HL-60 (cell line): ENCODE measurements at regions not wholly inside any gene's neighbourhood (a gene's known extent, or its start where the extent isn't known, plus 50 kb on each side); places are given as distances from the start of the nearest gene placed in this dataset.
"Not testable (repeated sequence)": the region's sequence is repeated elsewhere in the genome, so short reads cannot be mapped to it uniquely, and the experiment has no call there.

ENCODE experiments used
- DNase-seq, 2 experiments: peaks; one replicate each; pipeline ENCODE4 v3.0.0-alpha.2; 2010 to 2020; ENCODE audit warnings: low read depth in 1 of 2, low spot score in 1 of 2
- H3K27ac ChIP-seq: fragments of 250-450 bp; sonication (Bioruptor Pico); replicated peaks from 2 replicates; pipeline ENCODE4 v1.5.1; 2020; ENCODE audit warnings: mild to moderate bottlenecking, moderate library complexity
- H3K27me3 ChIP-seq: fragments of 250-450 bp; sonication (Bioruptor Pico); 2 replicates; pipeline ENCODE4 v1.5.1; 2021; ENCODE audit warnings: mild to moderate bottlenecking, moderate library complexity; ENCODE audit not compliant: insufficient read depth, poor library complexity, severe bottlenecking
- H3K4me3 ChIP-seq: replicated peaks from 2 replicates; pipeline ENCODE4 v1.5.1; 2011; ENCODE audit warnings: mild to moderate bottlenecking, control low read depth, low read length; ENCODE audit not compliant: insufficient read depth
- CTCF ChIP-seq: IDR thresholded peaks from one replicate; pipeline ENCODE4 v1.5.1; 2011; ENCODE audit warnings: low read length, control low read depth, inconsistent platforms; ENCODE audit not compliant: insufficient read depth
- GABPA ChIP-seq: IDR thresholded peaks from 2 replicates; pipeline ENCODE4 v1.6.1; 2012; ENCODE audit warnings: low read depth
- POLR2AphosphoS5 ChIP-seq: IDR thresholded peaks from 2 replicates; pipeline ENCODE4 v1.6.1; 2012; ENCODE audit warnings: low read depth
- SPI1 ChIP-seq: IDR thresholded peaks from 2 replicates; pipeline ENCODE4 v1.6.1; 2012; ENCODE audit warnings: low read depth, mild to moderate bottlenecking, borderline replicate concordance
- TF ChIP-seq, protein P1 (sequence below): IDR thresholded peaks from 2 replicates; pipeline ENCODE4 v1.6.1; 2012; ENCODE audit warnings: low read depth; ENCODE audit not compliant: insufficient replicate concordance

DNA sequence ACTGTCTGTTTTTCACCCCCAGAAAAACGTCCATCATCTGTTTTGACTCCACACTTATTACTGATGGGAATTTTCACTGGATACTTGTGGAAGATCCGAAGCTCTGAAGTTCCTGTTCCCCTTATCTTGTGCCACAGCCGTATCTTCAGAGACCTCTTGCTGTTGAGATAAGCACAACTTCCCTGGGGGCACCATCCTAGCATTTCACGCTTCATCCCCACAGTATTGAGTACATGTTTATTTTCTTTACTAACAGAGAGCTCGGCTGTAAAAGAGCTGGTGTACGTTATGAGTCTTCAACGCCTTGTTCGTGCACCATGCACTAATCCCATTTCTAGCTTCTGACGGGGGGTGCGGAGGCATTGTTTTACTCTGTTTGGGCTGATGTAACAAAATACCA is 813.6 kb upstream of the EEF2KMT start:
- Histone ChIP-seq H3K27me3 (no peaks in the 10 kb centered on the region), H3K27ac (no peak overlapping the region), H3K4me3 (no peak overlapping the region)
- TF ChIP-seq SPI1: no peak
- no peak for TF ChIP-seq CTCF
- no peak for TF ChIP-seq GABPA
- TF ChIP-seq POLR2AphosphoS5: no peak
- TF ChIP-seq, protein P1, sequence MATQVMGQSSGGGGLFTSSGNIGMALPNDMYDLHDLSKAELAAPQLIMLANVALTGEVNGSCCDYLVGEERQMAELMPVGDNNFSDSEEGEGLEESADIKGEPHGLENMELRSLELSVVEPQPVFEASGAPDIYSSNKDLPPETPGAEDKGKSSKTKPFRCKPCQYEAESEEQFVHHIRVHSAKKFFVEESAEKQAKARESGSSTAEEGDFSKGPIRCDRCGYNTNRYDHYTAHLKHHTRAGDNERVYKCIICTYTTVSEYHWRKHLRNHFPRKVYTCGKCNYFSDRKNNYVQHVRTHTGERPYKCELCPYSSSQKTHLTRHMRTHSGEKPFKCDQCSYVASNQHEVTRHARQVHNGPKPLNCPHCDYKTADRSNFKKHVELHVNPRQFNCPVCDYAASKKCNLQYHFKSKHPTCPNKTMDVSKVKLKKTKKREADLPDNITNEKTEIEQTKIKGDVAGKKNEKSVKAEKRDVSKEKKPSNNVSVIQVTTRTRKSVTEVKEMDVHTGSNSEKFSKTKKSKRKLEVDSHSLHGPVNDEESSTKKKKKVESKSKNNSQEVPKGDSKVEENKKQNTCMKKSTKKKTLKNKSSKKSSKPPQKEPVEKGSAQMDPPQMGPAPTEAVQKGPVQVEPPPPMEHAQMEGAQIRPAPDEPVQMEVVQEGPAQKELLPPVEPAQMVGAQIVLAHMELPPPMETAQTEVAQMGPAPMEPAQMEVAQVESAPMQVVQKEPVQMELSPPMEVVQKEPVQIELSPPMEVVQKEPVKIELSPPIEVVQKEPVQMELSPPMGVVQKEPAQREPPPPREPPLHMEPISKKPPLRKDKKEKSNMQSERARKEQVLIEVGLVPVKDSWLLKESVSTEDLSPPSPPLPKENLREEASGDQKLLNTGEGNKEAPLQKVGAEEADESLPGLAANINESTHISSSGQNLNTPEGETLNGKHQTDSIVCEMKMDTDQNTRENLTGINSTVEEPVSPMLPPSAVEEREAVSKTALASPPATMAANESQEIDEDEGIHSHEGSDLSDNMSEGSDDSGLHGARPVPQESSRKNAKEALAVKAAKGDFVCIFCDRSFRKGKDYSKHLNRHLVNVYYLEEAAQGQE: no peak
- DNase-seq: no peak

DNA sequence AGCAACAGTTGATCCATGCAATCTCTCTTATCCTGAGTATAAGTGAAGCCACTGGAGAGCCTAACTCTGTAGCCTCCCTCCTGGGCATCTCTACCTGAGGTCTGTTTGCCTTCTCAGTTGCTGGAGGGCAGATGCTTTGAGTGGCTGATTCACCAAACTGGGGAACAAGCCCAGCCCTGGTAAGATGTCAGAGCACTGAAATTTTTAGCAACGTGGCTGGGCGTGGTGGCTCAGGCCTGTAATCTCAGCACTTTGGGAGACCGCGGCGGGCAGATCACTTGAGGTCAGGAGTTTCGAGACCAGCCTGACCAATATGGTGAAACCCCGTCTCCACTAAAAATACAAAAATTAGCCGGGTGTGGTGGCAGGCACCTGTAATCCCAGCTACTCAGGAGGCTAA is 812.0 kb upstream of the EEF2KMT start:
- not testable (repeated sequence) for H3K4me3 ChIP-seq, H3K27ac ChIP-seq, H3K27me3 ChIP-seq, DNase-seq

GRCh38 chr16:5907544-5907943 is 809.9 kb upstream of the EEF2KMT start:
- DNase-seq: no peak
- Histone ChIP-seq H3K27me3 (no peaks in the 10 kb centered on the region), H3K27ac (no peak overlapping the region), H3K4me3 (no peak overlapping the region)
- TF ChIP-seq POLR2AphosphoS5 (no peak), GABPA (no peak), CTCF (no peak)
- TF ChIP-seq, protein P1: no peak

DNA sequence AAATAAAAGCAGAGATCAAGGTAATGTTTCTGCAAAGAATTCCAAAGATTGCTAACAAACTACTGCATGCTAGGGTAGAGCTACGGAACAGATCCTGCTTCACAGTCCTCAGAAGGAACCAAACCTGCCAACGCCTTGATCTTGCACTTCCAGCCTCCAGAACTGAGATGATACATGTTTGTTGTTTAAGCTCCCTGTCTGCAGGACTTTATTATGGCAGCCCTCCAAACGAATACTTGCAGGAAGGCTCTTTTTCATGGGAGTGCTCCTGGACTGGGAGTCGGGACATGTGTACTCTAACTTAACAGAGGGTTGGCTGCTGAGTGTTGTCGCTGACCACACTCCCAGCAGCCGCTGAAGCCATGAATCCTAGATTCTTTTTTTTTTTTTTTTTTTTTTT is 808.8 kb upstream of the EEF2KMT start:
- TF ChIP-seq GABPA (no peak), SPI1 (no peak), POLR2AphosphoS5 (no peak), CTCF (no peak)
- TF ChIP-seq, protein P1: no peak
- no peak overlapping the region for H3K4me3 ChIP-seq
- H3K27ac ChIP-seq: no peak overlapping the region
- H3K27me3 ChIP-seq: no peaks in the 10 kb centered on the region
- DNase-seq: no peak
